ENCODE measurements at regions not wholly inside any gene's neighbourhood (a gene's known extent, or its start where the extent isn't known, plus 50 kb on each side); places are given as distances from the start of the nearest gene placed in this dataset.

DNA sequence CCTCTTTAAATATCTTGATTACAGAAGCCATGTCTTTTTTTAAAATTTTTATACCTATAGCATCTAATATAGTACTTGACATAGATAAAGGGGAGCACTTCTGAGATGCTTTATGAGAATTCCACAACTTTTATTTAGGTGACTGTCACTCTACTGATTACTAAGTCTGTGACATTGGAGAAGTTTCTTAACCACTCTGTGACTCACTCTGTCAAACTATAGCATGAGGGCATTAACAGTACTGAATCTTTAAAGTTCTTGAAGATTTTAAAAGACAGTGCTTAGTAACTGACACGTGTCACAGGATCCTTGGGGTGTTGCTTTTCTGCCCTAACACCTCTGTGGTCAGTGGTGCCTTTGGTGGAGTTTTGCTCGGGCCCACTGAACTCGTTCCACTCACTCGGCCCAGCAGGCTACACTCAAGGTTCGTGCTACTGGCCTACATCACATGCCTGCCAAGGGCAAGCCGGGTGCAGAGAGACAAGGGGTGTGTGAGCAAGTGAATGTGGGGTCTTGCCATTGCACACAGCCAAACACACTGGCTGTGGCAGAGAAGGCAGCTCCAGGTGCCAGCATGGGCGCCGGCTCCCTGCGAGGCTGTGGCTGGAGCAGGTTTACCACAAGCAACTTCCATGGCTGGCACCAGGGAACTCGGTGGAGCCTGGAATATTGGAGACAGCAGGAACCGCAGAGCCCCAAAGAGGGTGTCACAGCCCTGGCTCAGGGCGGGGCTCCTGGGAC, 734.0 kb upstream of the CDH7 start:
- Histone ChIP-seq H3K9me3 (no peaks in the 10 kb centered on the region), H3K27me3 (no peaks in the 10 kb centered on the region), H3K27ac (no peak overlapping the region), H3K4me1 (no peaks in the 10 kb centered on the region), H3K4me3 (no peak overlapping the region), H3K36me3 (no peaks in the 10 kb centered on the region)
- no peak for TF ChIP-seq POLR2A (IDR thresholded peaks at IDR 0.05)
- TF ChIP-seq, protein P1, sequence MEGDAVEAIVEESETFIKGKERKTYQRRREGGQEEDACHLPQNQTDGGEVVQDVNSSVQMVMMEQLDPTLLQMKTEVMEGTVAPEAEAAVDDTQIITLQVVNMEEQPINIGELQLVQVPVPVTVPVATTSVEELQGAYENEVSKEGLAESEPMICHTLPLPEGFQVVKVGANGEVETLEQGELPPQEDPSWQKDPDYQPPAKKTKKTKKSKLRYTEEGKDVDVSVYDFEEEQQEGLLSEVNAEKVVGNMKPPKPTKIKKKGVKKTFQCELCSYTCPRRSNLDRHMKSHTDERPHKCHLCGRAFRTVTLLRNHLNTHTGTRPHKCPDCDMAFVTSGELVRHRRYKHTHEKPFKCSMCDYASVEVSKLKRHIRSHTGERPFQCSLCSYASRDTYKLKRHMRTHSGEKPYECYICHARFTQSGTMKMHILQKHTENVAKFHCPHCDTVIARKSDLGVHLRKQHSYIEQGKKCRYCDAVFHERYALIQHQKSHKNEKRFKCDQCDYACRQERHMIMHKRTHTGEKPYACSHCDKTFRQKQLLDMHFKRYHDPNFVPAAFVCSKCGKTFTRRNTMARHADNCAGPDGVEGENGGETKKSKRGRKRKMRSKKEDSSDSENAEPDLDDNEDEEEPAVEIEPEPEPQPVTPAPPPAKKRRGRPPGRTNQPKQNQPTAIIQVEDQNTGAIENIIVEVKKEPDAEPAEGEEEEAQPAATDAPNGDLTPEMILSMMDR (IDR thresholded peaks at IDR 0.05): no peak
- no peak for DNase-seq

DNA sequence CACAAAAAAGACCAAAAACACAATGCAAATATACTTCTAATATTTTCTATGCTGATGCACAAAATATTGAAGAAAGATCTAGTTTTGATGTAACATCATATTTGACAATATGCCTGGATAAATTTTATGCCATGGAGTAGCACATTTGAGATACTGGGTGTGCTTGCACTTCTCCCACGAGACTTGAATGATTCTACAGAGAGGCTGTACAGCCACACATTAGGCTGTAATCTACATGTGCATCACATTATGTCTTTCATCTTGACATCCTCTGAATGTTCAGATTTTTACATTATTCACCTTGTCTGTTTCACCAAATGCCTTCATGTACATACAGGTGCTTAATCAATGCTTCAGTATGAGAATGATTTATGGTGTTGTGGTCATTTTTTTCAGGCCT, 756.4 kb upstream of the CDH7 start:
- no peaks in the 10 kb centered on the region for H3K9me3 ChIP-seq
- DNase-seq: no peak
- TF ChIP-seq, protein P1 (IDR thresholded peaks at IDR 0.05): no peak
- TF ChIP-seq POLR2A (IDR thresholded peaks at IDR 0.05): no peak
- H3K27me3 ChIP-seq: no peaks in the 10 kb centered on the region
- H3K4me3 ChIP-seq: no peak overlapping the region
- no peak overlapping the region for H3K27ac ChIP-seq
- no peaks in the 10 kb centered on the region for H3K4me1 ChIP-seq
- H3K36me3 ChIP-seq: no peaks in the 10 kb centered on the region

- Histone ChIP-seq H3K27me3 (no peaks in the 10 kb centered on the region), H3K27ac (no peak overlapping the region), H3K36me3 (no peaks in the 10 kb centered on the region), H3K4me3 (no peak overlapping the region), H3K9me3 (no peaks in the 10 kb centered on the region), H3K4me1 (no peaks in the 10 kb centered on the region)
- DNase-seq: no peak
- TF ChIP-seq POLR2A (IDR thresholded peaks at IDR 0.05): no peak
- TF ChIP-seq, protein P1 (IDR thresholded peaks at IDR 0.05): no peak
Observed at GRCh38 chr18:64993695-64994094, 757.1 kb upstream of the CDH7 start.

GRCh38 chr18:64992654-64993053, 758.2 kb upstream of the CDH7 start:
- H3K27ac ChIP-seq: no peak overlapping the region
- H3K4me1 ChIP-seq: no peaks in the 10 kb centered on the region
- no peak for TF ChIP-seq POLR2A (IDR thresholded peaks at IDR 0.05)
- TF ChIP-seq, protein P1 (IDR thresholded peaks at IDR 0.05): no peak
- H3K27me3 ChIP-seq: no peaks in the 10 kb centered on the region
- H3K4me3 ChIP-seq: no peak overlapping the region
- no peaks in the 10 kb centered on the region for H3K9me3 ChIP-seq
- H3K36me3 ChIP-seq: no peaks in the 10 kb centered on the region
- DNase-seq: no peak

DNA sequence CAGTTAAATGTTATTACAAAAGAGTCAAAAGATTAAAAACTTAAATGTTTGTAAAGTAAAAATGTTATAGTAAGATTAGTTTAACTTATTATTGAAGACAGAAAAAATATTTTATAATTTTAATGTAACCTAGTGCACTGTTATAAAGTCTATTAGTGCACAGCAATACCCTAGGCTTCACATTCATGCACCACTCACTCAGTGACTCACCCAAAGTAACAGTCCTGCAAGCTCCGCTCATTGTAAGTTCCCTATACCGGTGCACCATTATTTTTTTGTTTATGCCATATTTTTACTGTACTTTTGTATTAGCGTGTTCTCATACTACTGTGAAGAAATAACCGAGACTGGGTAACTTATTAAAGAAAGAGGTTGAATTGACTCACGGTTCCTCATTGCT, 759.7 kb upstream of the CDH7 start:
- no peak overlapping the region for H3K4me3 ChIP-seq
- no peak for DNase-seq
- no peaks in the 10 kb centered on the region for H3K27me3 ChIP-seq
- TF ChIP-seq, protein P1 (IDR thresholded peaks at IDR 0.05): no peak
- no peak for TF ChIP-seq POLR2A (IDR thresholded peaks at IDR 0.05)
- H3K9me3 ChIP-seq: no peaks in the 10 kb centered on the region
- H3K36me3 ChIP-seq: no peaks in the 10 kb centered on the region
- H3K27ac ChIP-seq: no peak overlapping the region
- no peaks in the 10 kb centered on the region for H3K4me1 ChIP-seq

All from Peyer's patch (tissue), 4 donors.